ENCODE measurements at regions not wholly inside any gene's neighbourhood (a gene's known extent, or its start where the extent isn't known, plus 50 kb on each side); places are given as distances from the start of the nearest gene placed in this dataset.
"Not testable (repeated sequence)": the region's sequence is repeated elsewhere in the genome, so short reads cannot be mapped to it uniquely, and the experiment has no call there.

GRCh38 chr6:14537030-14537429 is 419.5 kb downstream of the CD83 start:
- no peaks in the 10 kb centered on the region for H3K9me3 Mint-ChIP-seq
- no peaks in the 10 kb centered on the region for H3K27me3 Mint-ChIP-seq
- no peak for DNase-seq
- no peaks in the 10 kb centered on the region for H3K36me3 Mint-ChIP-seq
- CTCF ChIA-PET = no interaction called here
- no peak overlapping the region for H3K4me3 Mint-ChIP-seq
- H3K27ac Mint-ChIP-seq = no peak overlapping the region
- peaks cover under 1% of the 10 kb centered on the region for H3K4me1 Mint-ChIP-seq

GRCh38 chr6:14540276-14540675 is 422.7 kb downstream of the CD83 start:
- H3K4me1 Mint-ChIP-seq = peaks cover 3% of the 10 kb centered on the region
- H3K27me3 Mint-ChIP-seq = no peaks in the 10 kb centered on the region
- H3K27ac Mint-ChIP-seq = no peak overlapping the region
- H3K9me3 Mint-ChIP-seq = no peaks in the 10 kb centered on the region
- no peaks in the 10 kb centered on the region for H3K36me3 Mint-ChIP-seq
- DNase-seq = no peak
- CTCF ChIA-PET = no interaction called here
- H3K4me3 Mint-ChIP-seq = no peak overlapping the region

GRCh38 chr6:14540810-14541540 is 423.4 kb downstream of the CD83 start:
- no peaks in the 10 kb centered on the region for H3K9me3 Mint-ChIP-seq
- H3K4me3 Mint-ChIP-seq = no peak overlapping the region
- H3K27me3 Mint-ChIP-seq = no peaks in the 10 kb centered on the region
- H3K27ac Mint-ChIP-seq = no peak overlapping the region
- H3K4me1 Mint-ChIP-seq = peaks cover 3% of the 10 kb centered on the region
- no peak for DNase-seq
- CTCF ChIA-PET = no interaction called here
- H3K36me3 Mint-ChIP-seq = no peaks in the 10 kb centered on the region

GRCh38 chr6:14542670-14543366 is 425.2 kb downstream of the CD83 start:
- peak; percentile 34 for DNase-seq
- H3K4me1 Mint-ChIP-seq = peaks cover 3% of the 10 kb centered on the region
- H3K27ac Mint-ChIP-seq = no peak overlapping the region
- H3K4me3 Mint-ChIP-seq = no peak overlapping the region
- no peaks in the 10 kb centered on the region for H3K9me3 Mint-ChIP-seq
- CTCF ChIA-PET = interaction anchor here (0.8 kb wide), 1 partner anchor 168 kb away, joined by 3 read pairs; no protein-coding TSS in a partner anchor
- no peaks in the 10 kb centered on the region for H3K27me3 Mint-ChIP-seq
- H3K36me3 Mint-ChIP-seq = no peaks in the 10 kb centered on the region

- Mint-ChIP-seq H3K9me3 (no peaks in the 10 kb centered on the region), H3K27me3 (no peaks in the 10 kb centered on the region), H3K27ac (no peak overlapping the region), H3K4me3 (no peak overlapping the region), H3K4me1 (peaks cover 3% of the 10 kb centered on the region), H3K36me3 (no peaks in the 10 kb centered on the region)
- CTCF ChIA-PET = no interaction called here
- DNase-seq = no peak
These were observed 426.5 kb downstream of the CD83 start for GRCh38 chr6:14543971-14544585.

- Mint-ChIP-seq H3K27me3 (no peaks in the 10 kb centered on the region), H3K4me1 (peaks cover 3% of the 10 kb centered on the region), H3K36me3 (no peaks in the 10 kb centered on the region), H3K27ac (no peak overlapping the region), H3K9me3 (no peaks in the 10 kb centered on the region), H3K4me3 (no peak overlapping the region)
- CTCF ChIA-PET = no interaction called here
- no peak for DNase-seq
These were observed 427.1 kb downstream of the CD83 start for GRCh38 chr6:14544666-14545065.

- Mint-ChIP-seq H3K27ac (no peak overlapping the region), H3K4me3 (no peak overlapping the region), H3K27me3 (no peaks in the 10 kb centered on the region), H3K9me3 (no peaks in the 10 kb centered on the region), H3K36me3 (no peaks in the 10 kb centered on the region), H3K4me1 (peaks cover 3% of the 10 kb centered on the region)
- CTCF ChIA-PET = no interaction called here
- DNase-seq = no peak
These were observed 427.9 kb downstream of the CD83 start for GRCh38 chr6:14545496-14545895.

- CTCF ChIA-PET = no interaction called here
- peaks cover 3% of the 10 kb centered on the region for H3K4me1 Mint-ChIP-seq
These were observed 428.5 kb downstream of the CD83 start for GRCh38 chr6:14546036-14546435.

GRCh38 chr6:14547284-14547998 is 429.9 kb downstream of the CD83 start:
- CTCF ChIA-PET = no interaction called here
- Mint-ChIP-seq H3K4me1 (no peaks in the 10 kb centered on the region), H3K4me3 (no peak overlapping the region), H3K36me3 (no peaks in the 10 kb centered on the region), H3K27me3 (no peaks in the 10 kb centered on the region), H3K9me3 (no peaks in the 10 kb centered on the region), H3K27ac (no peak overlapping the region)
- DNase-seq = no peak

More at GRCh38 chr6:14546036-14546435, 428.5 kb downstream of the CD83 start:
- Mint-ChIP-seq H3K4me3 (no peak overlapping the region), H3K9me3 (no peaks in the 10 kb centered on the region), H3K27me3 (no peaks in the 10 kb centered on the region), H3K27ac (no peak overlapping the region), H3K36me3 (no peaks in the 10 kb centered on the region)
- no peak for DNase-seq

GRCh38 chr6:14549304-14549770 is 431.8 kb downstream of the CD83 start:
- H3K4me3 Mint-ChIP-seq = no peak overlapping the region
- no peak overlapping the region for H3K27ac Mint-ChIP-seq
- no peaks in the 10 kb centered on the region for H3K36me3 Mint-ChIP-seq
- H3K9me3 Mint-ChIP-seq = no peaks in the 10 kb centered on the region
- H3K27me3 Mint-ChIP-seq = no peaks in the 10 kb centered on the region
- DNase-seq = no peak
- CTCF ChIA-PET = no interaction called here
- no peaks in the 10 kb centered on the region for H3K4me1 Mint-ChIP-seq

GRCh38 chr6:14549871-14550270 is 432.3 kb downstream of the CD83 start:
- no peaks in the 10 kb centered on the region for H3K4me1 Mint-ChIP-seq
- H3K4me3 Mint-ChIP-seq = no peak overlapping the region
- DNase-seq = no peak
- H3K9me3 Mint-ChIP-seq = no peaks in the 10 kb centered on the region
- H3K36me3 Mint-ChIP-seq = no peaks in the 10 kb centered on the region
- CTCF ChIA-PET = no interaction called here
- no peak overlapping the region for H3K27ac Mint-ChIP-seq
- H3K27me3 Mint-ChIP-seq = no peaks in the 10 kb centered on the region

- CTCF ChIA-PET = no interaction called here
- Mint-ChIP-seq H3K9me3 (no peaks in the 10 kb centered on the region), H3K27ac (no peak overlapping the region), H3K4me1 (no peaks in the 10 kb centered on the region), H3K27me3 (no peaks in the 10 kb centered on the region), H3K4me3 (no peak overlapping the region), H3K36me3 (no peaks in the 10 kb centered on the region)
- no peak for DNase-seq
These were observed 432.8 kb downstream of the CD83 start for GRCh38 chr6:14550410-14550809.

GRCh38 chr6:14550822-14551221 is 433.2 kb downstream of the CD83 start:
- H3K4me3 Mint-ChIP-seq = no peak overlapping the region
- no peak for DNase-seq
- H3K36me3 Mint-ChIP-seq = no peaks in the 10 kb centered on the region
- H3K9me3 Mint-ChIP-seq = no peaks in the 10 kb centered on the region
- H3K27me3 Mint-ChIP-seq = no peaks in the 10 kb centered on the region
- CTCF ChIA-PET = no interaction called here
- H3K27ac Mint-ChIP-seq = no peak overlapping the region
- no peaks in the 10 kb centered on the region for H3K4me1 Mint-ChIP-seq

GRCh38 chr6:14551601-14552000 is 434.0 kb downstream of the CD83 start:
- H3K9me3 Mint-ChIP-seq, H3K27ac Mint-ChIP-seq, H3K4me1 Mint-ChIP-seq, DNase-seq, H3K27me3 Mint-ChIP-seq, H3K36me3 Mint-ChIP-seq, CTCF ChIA-PET, H3K4me3 Mint-ChIP-seq: not testable (repeated sequence)

Data from activated naive CD4-positive, alpha-beta T cell treated with anti-CD3 and anti-CD28 coated beads, Interleukin-2, amount 10 ng/mL, durations not matched to agents 7 days and 5 days (primary cell).